NAMALWA (cell line): ENCODE measurements at regions not wholly inside any gene's neighbourhood (a gene's known extent, or its start where the extent isn't known, plus 50 kb on each side); places are given as distances from the start of the nearest gene placed in this dataset.
"Not testable (repeated sequence)": the region's sequence is repeated elsewhere in the genome, so short reads cannot be mapped to it uniquely, and the experiment has no call there.

Experiments
- DNase-seq: peaks from one replicate; pipeline ENCODE4 v3.0.0-alpha.2; 2015; ENCODE audit warnings: low spot score

DNA sequence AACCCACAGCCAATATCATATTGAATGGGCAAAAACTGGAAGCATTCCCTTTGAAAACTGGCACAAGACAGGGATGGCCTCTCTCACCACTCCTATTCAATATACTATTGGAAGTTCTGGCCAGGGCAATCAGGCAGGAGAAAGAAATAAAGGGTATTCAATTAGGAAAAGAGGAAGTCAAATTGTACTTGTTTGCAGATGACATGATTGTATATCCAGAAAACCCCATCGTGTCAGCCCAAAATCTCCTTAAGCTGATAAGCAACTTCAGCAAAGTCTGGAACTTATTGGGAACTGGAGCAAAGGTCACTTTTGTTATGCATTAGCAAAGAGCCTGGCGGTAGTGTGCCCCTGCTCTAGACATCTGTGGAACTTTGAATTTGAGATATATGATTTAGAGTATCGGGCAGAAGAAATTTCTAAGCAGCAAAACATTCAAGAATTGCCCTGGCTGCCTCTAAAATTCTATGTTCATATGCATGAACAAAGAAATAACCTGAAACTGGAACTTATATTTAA lies 53.4 kb upstream of the PSMA1 start:
- DNase-seq: not testable (repeated sequence)

- no peak for DNase-seq
Observed at GRCh38 chr11:14577292-14577691, 57.1 kb upstream of the PSMA1 start.

- peak; percentile 27 for DNase-seq
Observed at GRCh38 chr11:14577835-14578529, 57.8 kb upstream of the PSMA1 start.

- peak; percentile 92 for DNase-seq
Observed at GRCh38 chr11:14578541-14578956, 58.4 kb upstream of the PSMA1 start.

GRCh38 chr11:14579646-14580045 lies 59.5 kb upstream of the PSMA1 start:
- no peak for DNase-seq

GRCh38 chr11:14582793-14583192 lies 60.8 kb upstream of the PDE3B start:
- DNase-seq: no peak

GRCh38 chr11:14583252-14584034 lies 60.2 kb upstream of the PDE3B start:
- no peak for DNase-seq

DNA sequence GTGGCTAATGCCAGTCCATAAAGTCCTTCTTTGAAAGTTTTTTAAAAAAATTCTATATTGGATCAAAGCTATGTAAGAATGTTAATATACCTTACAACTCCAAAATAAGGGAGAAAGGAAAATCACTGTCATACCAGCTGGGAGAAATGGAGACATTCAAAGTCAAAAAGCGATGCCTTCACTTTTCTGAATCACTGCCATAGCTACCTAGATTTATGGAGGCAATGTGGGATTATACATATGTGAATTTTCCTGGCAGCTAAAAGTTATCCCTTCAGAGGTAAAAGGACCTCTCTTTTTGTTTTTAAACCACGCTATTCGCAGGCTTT lies 59.6 kb upstream of the PDE3B start:
- DNase-seq: no peak

DNA sequence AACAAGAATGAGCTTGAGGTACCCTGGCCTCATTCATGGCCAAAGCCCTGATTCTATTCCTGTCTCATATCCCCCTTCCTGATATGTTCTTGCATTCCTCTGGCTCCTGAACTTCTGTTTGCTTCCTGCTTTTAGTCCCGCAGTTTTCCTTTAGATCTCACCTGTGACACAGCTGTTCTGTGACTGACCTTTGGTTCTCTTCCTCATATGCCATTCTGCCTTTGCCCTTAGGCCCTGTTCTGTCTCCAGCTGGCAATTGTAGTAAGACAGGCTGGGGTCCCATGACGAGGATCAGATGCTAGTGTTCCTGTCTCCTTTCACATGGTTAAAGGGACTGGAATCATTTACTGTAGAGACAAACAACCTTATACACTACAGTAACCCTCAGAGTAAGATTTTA lies 59.0 kb upstream of the PDE3B start:
- DNase-seq: no peak

- no peak for DNase-seq
Observed at GRCh38 chr11:14585438-14585837, 58.2 kb upstream of the PDE3B start.

GRCh38 chr11:14587258-14587657 lies 56.3 kb upstream of the PDE3B start:
- DNase-seq: no peak

GRCh38 chr11:14588681-14589080 lies 54.9 kb upstream of the PDE3B start:
- no peak for DNase-seq

DNA sequence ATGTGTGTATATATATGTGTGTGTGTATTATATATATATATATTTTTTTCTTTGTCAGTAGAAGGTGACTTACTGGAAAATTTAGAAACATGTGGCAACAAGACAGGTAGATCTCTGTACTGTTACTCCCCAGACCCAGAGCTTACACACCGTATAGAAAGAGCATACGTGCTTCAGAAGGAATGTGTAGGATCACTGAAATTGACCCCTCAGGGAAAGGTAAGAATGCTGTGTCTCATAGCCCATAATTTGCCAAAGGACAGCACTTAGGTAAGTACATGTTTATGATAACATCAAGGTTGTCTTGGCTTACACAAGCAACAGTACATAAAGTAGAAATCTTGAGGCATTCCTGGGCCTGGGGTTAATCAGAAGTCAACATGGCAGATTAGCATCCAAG lies 54.2 kb upstream of the PDE3B start:
- no peak for DNase-seq

DNA sequence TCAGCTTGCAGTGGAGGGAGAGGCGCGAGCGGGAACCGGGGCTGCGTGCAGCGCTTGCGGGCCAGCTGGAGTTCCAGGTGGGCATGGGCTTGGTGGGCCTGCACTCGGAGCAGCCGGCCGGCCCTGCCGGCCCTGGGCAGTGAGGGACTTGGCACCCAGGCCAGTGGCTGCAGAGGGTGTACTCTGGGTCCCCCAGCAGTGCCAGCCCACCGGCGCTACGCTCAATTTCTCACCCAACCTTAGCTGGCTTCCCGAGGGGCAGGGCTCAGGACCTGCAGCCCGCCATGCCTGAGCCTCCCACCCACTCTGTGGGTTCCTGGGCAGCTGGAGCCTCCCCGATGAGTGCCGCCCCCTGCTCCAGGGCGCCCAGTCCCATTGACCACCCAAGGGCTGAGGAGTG lies 52.6 kb upstream of the PDE3B start:
- DNase-seq: not testable (repeated sequence)

GRCh38 chr11:14593671-14594070 lies 49.9 kb upstream of the PDE3B start:
- DNase-seq: no peak
